HG03045 (cell line): ENCODE measurements at regions not wholly inside any gene's neighbourhood (a gene's known extent, or its start where the extent isn't known, plus 50 kb on each side); places are given as distances from the start of the nearest gene placed in this dataset.

ENCODE experiments used
- ATAC-seq: cut with Tn5 transposase; IDR thresholded peaks from one replicate; pipeline ENCODE4 v1.9.1; 2021; ENCODE audit warnings: mild to moderate bottlenecking, moderate library complexity; ENCODE audit not compliant: unreplicated experiment

- ATAC-seq = no peak
Observed at GRCh38 chr2:129738799-129739198, 240.7 kb upstream of the RAB6C start.

- no peak for ATAC-seq
Observed at GRCh38 chr2:129740504-129740903, 239.0 kb upstream of the RAB6C start.

GRCh38 chr2:129741165-129741564 lies 238.3 kb upstream of the RAB6C start:
- ATAC-seq = no peak

GRCh38 chr2:129741623-129742022 lies 237.8 kb upstream of the RAB6C start:
- no peak for ATAC-seq

GRCh38 chr2:129742415-129743180 lies 236.9 kb upstream of the RAB6C start:
- ATAC-seq = no peak

GRCh38 chr2:129744141-129744540 lies 235.3 kb upstream of the RAB6C start:
- no peak for ATAC-seq

- ATAC-seq = no peak
Observed at GRCh38 chr2:129744649-129745048, 234.8 kb upstream of the RAB6C start.

GRCh38 chr2:129747500-129748125 lies 231.9 kb upstream of the RAB6C start:
- no peak for ATAC-seq

GRCh38 chr2:129748250-129748649 lies 231.2 kb upstream of the RAB6C start:
- ATAC-seq = no peak

GRCh38 chr2:129748653-129749052 lies 230.8 kb upstream of the RAB6C start:
- no peak for ATAC-seq

GRCh38 chr2:129751409-129751808 lies 228.1 kb upstream of the RAB6C start:
- ATAC-seq = no peak

- ATAC-seq = no peak
Observed at GRCh38 chr2:129752176-129752575, 227.3 kb upstream of the RAB6C start.

- ATAC-seq = no peak
Observed at GRCh38 chr2:129752686-129753085, 226.8 kb upstream of the RAB6C start.

GRCh38 chr2:129753261-129753660 lies 226.2 kb upstream of the RAB6C start:
- ATAC-seq = no peak

- no peak for ATAC-seq
Observed at GRCh38 chr2:129754421-129754820, 225.0 kb upstream of the RAB6C start.

- no peak for ATAC-seq
Observed at GRCh38 chr2:129754831-129755230, 224.6 kb upstream of the RAB6C start.

- no peak for ATAC-seq
Observed at GRCh38 chr2:129755786-129756185, 223.7 kb upstream of the RAB6C start.

GRCh38 chr2:129756276-129756675 lies 223.2 kb upstream of the RAB6C start:
- ATAC-seq = no peak

- no peak for ATAC-seq
Observed at GRCh38 chr2:129757366-129757914, 222.0 kb upstream of the RAB6C start.

- no peak for ATAC-seq
Observed at GRCh38 chr2:129757915-129758783, 221.3 kb upstream of the RAB6C start.

- no peak for ATAC-seq
Observed at GRCh38 chr2:129758784-129759471, 220.5 kb upstream of the RAB6C start.
